Esophagus (tissue), 2 donors: ENCODE measurements at regions not wholly inside any gene's neighbourhood (a gene's known extent, or its start where the extent isn't known, plus 50 kb on each side); places are given as distances from the start of the nearest gene placed in this dataset.

ENCODE experiments used
- H3K27ac ChIP-seq, 2 donors: one replicate each; pipeline ENCODE4 v1.5.1; 2013; ENCODE audit warnings: low read depth in 2 of 2, mild to moderate bottlenecking in 2 of 2, inconsistent platforms in 1 of 2, low read length in 1 of 2, moderate library complexity in 1 of 2
- H3K27me3 ChIP-seq, 2 donors: one replicate each; pipeline ENCODE4 v1.6.1; 2013; ENCODE audit warnings: low read length in 2 of 2, control low read depth in 1 of 2, mild to moderate bottlenecking in 1 of 2; ENCODE audit not compliant: insufficient read depth in 2 of 2, control insufficient read depth in 1 of 2
- H3K36me3 ChIP-seq, 2 donors: one replicate each; pipeline ENCODE4 v1.6.1; 2013; ENCODE audit warnings: low read length in 1 of 2; ENCODE audit not compliant: control insufficient read depth in 2 of 2, insufficient read depth in 2 of 2
- H3K4me1 ChIP-seq, 2 donors: one replicate each; pipeline ENCODE4 v1.6.1; 2013; ENCODE audit warnings: low read length in 1 of 2; ENCODE audit not compliant: control insufficient read depth in 2 of 2, insufficient read depth in 2 of 2
- H3K4me3 ChIP-seq, 2 donors: one replicate each; pipeline ENCODE4 v1.5.1; 2013; ENCODE audit warnings: low read length in 2 of 2, mild to moderate bottlenecking in 2 of 2, low read depth in 1 of 2, moderate library complexity in 1 of 2
- H3K9me3 ChIP-seq, 2 donors: one replicate each; pipeline ENCODE4 v1.6.1; 2013; ENCODE audit warnings: mild to moderate bottlenecking in 2 of 2, low read depth in 1 of 2, low read length in 1 of 2, moderate library complexity in 1 of 2; ENCODE audit not compliant: control insufficient read depth in 2 of 2, insufficient read depth in 1 of 2
- WGBS, 2 donors: extraction: QIAGEN DNeasy Blood & Tissue Kit; methylation state at CpG; one replicate each; pipeline ENCODE4 v1.1.7; 2013; 5-methylcytosine and 5-hydroxymethylcytosine counted together
- donor health status: healthy with polysubstance abuse.
- donor health status: Bipolar disorder and iron deficiency.

DNA sequence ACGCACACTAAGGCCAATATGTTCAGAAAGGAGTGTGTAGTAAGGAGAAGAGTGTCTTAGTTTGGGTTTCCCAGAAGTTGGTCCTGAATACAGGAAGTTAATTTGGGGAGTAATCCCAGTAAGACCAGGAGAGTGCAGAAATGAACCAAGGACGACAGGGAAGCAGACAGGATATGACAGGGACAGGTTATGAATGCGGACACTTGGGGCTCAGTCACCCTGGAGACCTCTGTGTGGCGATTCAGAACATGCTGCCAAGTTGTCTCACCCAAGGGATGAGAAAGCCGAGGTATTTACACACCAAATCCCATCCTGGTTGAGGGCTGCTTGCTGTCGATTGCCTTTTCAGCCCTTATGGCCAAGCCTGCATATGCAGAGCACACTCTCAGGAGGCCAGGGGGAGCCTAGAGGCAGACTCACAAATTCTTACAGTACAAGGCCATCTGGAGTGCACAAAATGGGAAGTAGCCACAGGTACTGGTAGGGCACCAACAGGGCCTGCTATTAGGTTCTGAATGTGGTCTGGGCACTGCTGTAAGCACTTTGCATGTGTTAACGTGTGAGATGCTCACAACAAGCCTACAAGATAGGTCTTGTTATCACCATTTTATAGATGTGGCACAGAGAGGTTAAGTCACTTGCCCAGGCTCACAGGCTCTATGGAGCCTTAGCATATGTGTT lies 233.1 kb upstream of the ANKRD55 start:
- Histone ChIP-seq H3K27ac (peak overlapping the region; percentile 53 to 69), H3K27me3 (no peaks in the 10 kb centered on the region), H3K4me1 (peaks cover 8 to 21% of the 10 kb centered on the region in 2 donors), H3K36me3 (no peaks in the 10 kb centered on the region), H3K4me3 (no peak overlapping the region), H3K9me3 (no peaks in the 10 kb centered on the region)
- WGBS, 2 donors: 65 to 81% methylated on average over 7 of the region's 7 CpGs

DNA sequence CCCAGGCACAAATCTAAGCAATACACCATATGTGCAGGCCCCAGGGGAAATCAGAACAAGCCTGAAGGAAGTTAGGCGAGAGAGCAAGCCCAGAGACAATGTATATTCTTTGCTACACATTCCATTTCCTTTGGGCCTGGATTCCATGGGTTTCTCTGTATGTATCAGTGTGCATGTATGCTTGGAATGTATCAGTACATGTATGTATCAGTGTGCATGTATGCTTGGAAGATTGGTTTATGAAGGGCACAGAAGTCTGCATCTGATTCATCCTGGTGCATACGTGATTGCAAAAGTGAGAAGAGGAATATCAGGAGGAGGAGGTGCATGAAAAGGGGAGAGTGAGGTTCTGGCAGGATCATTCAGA lies 232.6 kb upstream of the ANKRD55 start:
- H3K36me3 ChIP-seq: no peaks in the 10 kb centered on the region
- peak overlapping the region; percentile 53 to 85 for H3K27ac ChIP-seq
- H3K27me3 ChIP-seq: no peaks in the 10 kb centered on the region
- peaks cover 8 to 21% of the 10 kb centered on the region in 2 donors for H3K4me1 ChIP-seq
- no peak overlapping the region for H3K4me3 ChIP-seq
- H3K9me3 ChIP-seq: no peaks in the 10 kb centered on the region
- WGBS, 2 donors: 70 to 75% methylated on average over 2 of the region's 2 CpGs

DNA sequence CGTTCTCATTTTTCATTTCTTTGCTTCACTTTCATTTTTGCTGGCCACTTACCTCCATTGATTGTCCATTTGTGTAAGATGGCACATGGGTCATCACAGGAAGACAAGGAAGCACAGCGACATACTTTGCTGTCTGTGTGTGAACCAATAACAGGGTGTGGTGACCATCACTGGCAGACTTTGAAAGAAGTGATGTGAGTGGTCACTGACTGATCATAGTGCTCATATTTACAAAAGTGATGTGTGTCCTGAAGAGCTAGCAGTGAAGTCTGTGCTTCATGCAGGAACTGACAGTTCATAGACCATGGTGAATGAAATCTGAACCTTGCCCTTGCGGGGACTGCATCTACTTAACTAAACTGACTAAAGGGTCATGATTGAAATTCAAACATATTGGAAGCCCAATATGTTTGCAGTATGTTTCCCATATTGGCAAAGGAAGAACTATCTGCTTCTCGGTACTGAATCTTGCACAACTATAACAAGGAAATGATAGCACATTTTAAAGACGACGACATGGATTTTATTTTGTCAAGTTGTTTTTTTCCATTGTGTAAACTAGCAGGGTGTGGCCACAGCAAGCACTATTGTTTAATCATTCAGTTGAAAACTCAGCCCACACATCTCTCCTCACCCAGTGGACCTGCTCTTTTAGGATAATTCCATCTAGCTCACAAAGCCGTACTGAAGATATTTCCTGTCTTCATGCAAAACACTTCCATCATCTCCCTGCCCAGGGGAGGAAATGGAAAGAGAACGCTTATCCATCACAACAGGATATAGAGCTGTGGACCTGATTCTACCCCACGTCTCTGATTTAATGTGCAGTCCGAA lies 232.0 kb upstream of the ANKRD55 start:
- H3K4me1 ChIP-seq: peaks cover 8 to 21% of the 10 kb centered on the region in 2 donors
- H3K9me3 ChIP-seq: no peaks in the 10 kb centered on the region
- no peak overlapping the region for H3K4me3 ChIP-seq
- H3K36me3 ChIP-seq: no peaks in the 10 kb centered on the region
- 59 to 61% methylated on average over 10 of the region's 10 CpGs for WGBS, 2 donors
- no peaks in the 10 kb centered on the region for H3K27me3 ChIP-seq
- peak overlapping the region; percentile 53 to 85 for H3K27ac ChIP-seq

DNA sequence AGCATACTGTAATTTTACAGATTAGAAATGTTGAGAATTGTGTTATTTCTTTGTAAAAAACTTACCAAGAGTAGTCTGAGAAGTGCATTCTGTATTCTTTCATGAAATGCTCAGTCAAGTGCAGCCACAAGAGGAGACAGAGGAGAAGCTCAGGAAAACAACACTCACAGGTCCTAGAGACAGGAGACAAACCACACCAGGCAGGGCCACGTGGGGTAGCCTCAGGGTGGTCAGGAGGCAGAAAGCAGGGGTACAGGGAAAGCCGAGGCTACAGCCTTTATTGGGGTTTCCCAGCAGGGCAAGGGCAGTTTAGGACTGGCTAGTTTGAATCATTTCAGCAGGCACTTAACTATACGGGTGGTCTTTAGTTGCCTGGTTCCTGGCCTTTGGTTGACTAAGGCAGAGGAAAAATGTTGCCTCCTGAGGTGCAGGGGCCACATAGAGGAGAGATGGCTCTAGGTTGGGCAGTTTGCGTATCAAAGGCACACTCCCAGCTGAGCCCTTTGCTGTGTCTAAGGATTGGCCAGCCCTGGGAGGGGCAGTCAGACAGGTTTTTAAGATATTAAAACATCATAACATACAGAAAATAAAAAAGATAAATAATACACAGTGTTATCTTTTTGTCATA lies 230.9 kb upstream of the ANKRD55 start:
- Histone ChIP-seq H3K4me3 (no peak overlapping the region), H3K27ac (no peak overlapping the region), H3K4me1 (peaks cover 8 to 21% of the 10 kb centered on the region in 2 donors), H3K9me3 (no peaks in the 10 kb centered on the region), H3K27me3 (no peaks in the 10 kb centered on the region), H3K36me3 (no peaks in the 10 kb centered on the region)
- 78 to 80% methylated on average over 4 of the region's 4 CpGs for WGBS, 2 donors

DNA sequence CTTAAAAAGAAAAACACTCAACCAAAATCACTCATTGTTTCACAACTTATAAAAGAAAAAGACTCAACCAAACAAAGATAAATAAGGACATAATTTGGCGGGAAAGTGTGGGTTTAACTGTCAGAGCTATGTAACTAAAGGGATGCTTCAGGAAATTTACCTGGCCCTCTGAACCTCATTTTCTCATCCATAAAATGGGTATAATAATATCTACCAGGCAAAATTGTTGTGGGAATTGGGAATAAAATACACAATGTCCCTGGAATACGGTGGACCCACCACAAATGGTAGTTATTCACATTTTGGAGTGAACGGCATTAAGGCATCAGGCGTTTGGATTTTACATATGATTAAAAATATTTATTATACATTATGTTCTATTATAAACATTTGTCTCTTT lies 228.5 kb upstream of the ANKRD55 start:
- Histone ChIP-seq H3K9me3 (no peaks in the 10 kb centered on the region), H3K27ac (no peak overlapping the region), H3K27me3 (no peaks in the 10 kb centered on the region), H3K4me3 (no peak overlapping the region), H3K36me3 (no peaks in the 10 kb centered on the region), H3K4me1 (peaks cover 7 to 21% of the 10 kb centered on the region in 2 donors)
- WGBS, 2 donors: 74 to 92% methylated on average over 4 of the region's 4 CpGs

DNA sequence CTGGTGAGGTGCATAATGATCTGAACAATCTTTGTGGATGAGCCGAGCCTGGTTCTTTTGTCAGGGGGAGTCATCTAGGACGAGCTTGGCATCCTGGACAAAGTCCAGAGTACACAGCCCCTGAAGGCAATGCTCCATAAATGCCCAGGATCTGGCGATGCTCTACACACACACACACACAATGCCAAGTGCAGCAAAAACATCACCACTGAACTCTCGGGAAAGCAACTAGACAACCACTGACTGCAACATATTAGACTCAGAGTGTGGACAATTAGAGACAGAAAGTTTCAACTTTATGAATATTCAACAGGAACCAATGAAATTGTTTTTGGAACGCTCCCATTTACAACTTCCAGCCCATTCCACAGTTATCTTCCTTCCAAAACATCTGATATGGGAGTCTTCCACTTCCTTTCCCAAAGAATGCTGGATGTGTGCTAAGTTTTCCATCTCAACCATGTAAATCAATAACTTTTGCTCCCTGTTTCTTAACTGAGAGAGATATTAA lies 227.6 kb upstream of the ANKRD55 start:
- Histone ChIP-seq H3K36me3 (no peaks in the 10 kb centered on the region), H3K27me3 (no peaks in the 10 kb centered on the region), H3K4me1 (peaks cover 2 to 12% of the 10 kb centered on the region in 2 donors), H3K9me3 (no peaks in the 10 kb centered on the region), H3K27ac (no peak overlapping the region), H3K4me3 (no peak overlapping the region)
- 32 to 33% methylated on average over 5 of the region's 5 CpGs for WGBS, 2 donors

DNA sequence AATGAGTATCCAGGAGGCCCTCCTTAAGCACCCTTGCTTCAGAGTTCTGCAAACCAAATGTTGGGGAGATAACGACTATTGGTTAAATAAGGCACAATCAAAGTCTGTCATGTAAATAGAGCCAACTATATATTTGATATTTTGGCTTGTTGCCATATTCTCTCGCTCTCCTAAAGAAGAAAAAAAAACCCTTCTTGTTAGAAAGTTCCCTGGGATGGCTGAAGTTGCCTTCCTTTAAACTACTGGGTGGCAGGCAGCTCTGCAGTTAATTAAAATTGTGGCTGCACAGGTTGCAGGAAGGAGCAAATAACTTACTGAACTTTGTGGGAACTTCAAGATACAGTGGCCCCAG lies 227.0 kb upstream of the ANKRD55 start:
- no peaks in the 10 kb centered on the region for H3K27me3 ChIP-seq
- no peak overlapping the region for H3K4me3 ChIP-seq
- H3K9me3 ChIP-seq: no peaks in the 10 kb centered on the region
- peaks cover 2 to 9% of the 10 kb centered on the region in 2 donors for H3K4me1 ChIP-seq
- H3K27ac ChIP-seq: no peak overlapping the region
- 40 to 48% methylated on average over 2 of the region's 2 CpGs for WGBS, 2 donors
- no peaks in the 10 kb centered on the region for H3K36me3 ChIP-seq

DNA sequence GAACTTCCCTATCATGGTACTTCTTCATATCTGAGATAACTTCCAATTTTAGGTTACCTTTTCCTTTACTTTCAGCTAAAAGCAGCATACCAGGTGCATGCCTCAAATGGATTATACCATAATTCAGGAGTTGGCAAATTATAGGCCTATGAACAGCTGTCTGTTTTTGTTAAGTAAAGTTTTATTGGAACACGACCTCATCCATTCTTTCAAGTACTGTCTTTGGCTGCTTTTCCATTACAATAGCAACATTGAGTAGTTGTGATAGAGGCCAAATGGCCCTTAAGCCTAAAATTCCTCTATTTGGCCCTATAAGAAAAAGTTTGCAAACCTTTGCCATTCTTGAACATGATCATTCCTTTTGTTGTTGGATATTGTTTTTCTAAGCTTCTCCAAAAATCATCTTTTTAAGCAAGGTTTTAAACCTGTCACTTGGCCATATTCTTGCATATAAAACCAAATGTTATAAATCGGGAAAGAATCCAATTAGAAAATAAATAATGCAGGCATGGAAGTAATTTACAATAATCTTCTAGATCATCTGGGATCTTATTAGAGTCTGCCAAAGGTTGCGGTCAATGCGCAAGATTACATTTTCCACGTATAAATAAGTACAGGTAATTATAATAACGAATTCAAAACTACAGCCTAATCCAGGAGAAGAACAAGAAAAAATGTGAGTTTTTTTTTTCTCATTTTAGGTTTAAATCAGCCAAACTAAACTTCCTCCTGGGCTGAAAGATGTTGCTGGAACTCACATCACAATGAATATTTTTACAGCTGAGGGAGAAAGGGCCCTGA lies 226.5 kb upstream of the ANKRD55 start:
- H3K9me3 ChIP-seq: no peaks in the 10 kb centered on the region
- no peaks in the 10 kb centered on the region for H3K27me3 ChIP-seq
- H3K4me1 ChIP-seq: peaks cover 2 to 4% of the 10 kb centered on the region in 2 donors
- H3K36me3 ChIP-seq: no peaks in the 10 kb centered on the region
- no peak overlapping the region for H3K27ac ChIP-seq
- 76 to 81% methylated on average over 6 of the region's 6 CpGs for WGBS, 2 donors
- no peak overlapping the region for H3K4me3 ChIP-seq
